Neural crest cell (in vitro differentiated cells): ENCODE measurements at regions not wholly inside any gene's neighbourhood (a gene's known extent, or its start where the extent isn't known, plus 50 kb on each side); places are given as distances from the start of the nearest gene placed in this dataset.

Experiments
- DNase-seq: peaks from one replicate; pipeline ENCODE4 v3.0.0; 2021; ENCODE audit warnings: low read depth, mixed read lengths, low spot score
- H3K27ac Mint-ChIP-seq: one replicate; pipeline ENCODE4 v1.8.0; 2021; ENCODE audit warnings: mild to moderate bottlenecking, mixed read lengths; ENCODE audit not compliant: unreplicated experiment
- H3K27me3 Mint-ChIP-seq: 2 replicates; pipeline ENCODE4 v1.8.0; 2021; ENCODE audit warnings: low read depth, mild to moderate bottlenecking, mixed read lengths
- H3K36me3 Mint-ChIP-seq: 2 replicates; pipeline ENCODE4 v1.8.0; 2021; ENCODE audit warnings: low read depth, mild to moderate bottlenecking, mixed read lengths
- H3K4me1 Mint-ChIP-seq: 2 replicates; pipeline ENCODE4 v1.8.0; 2021; ENCODE audit warnings: mixed read lengths
- H3K4me3 Mint-ChIP-seq: one replicate; pipeline ENCODE4 v1.8.0; 2021; ENCODE audit warnings: mild to moderate bottlenecking, mixed read lengths
- H3K9me3 Mint-ChIP-seq: 2 replicates; pipeline ENCODE4 v1.8.0; 2021; ENCODE audit warnings: mixed read lengths
- TF ChIP-seq, protein P1 (sequence below): fragments of 200-600 bp; sonication (generic); conservative IDR thresholded peaks from 2 replicates; pipeline ENCODE4 v1.5.0; 2021; ENCODE audit warnings: antibody characterized with exemption, mild to moderate bottlenecking

DNA sequence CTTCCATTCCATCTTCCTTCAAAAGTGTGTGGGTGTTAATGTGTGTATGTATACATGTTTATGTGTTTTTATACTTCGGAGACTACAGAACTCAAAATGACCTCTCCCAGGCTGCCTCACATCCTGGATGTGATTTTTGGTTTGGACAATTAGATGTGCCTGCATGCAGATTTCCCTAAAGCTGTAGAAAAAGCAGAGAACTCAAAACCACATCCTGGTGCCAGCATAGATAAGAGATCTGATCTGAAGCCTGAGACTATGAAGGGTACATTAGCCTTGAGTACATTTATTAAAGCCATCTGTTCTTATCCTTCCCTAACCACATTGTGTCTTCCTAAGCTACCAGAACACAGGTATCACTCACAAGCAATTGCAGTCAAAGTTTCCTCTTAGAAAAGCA lies 319.4 kb upstream of the RASGRP1 start:
- Mint-ChIP-seq H3K27me3 (no peaks in the 10 kb centered on the region), H3K9me3 (peaks cover 3% of the 10 kb centered on the region), H3K27ac (no peak overlapping the region), H3K36me3 (no peaks in the 10 kb centered on the region), H3K4me1 (peaks cover 16% of the 10 kb centered on the region), H3K4me3 (no peak overlapping the region)
- TF ChIP-seq, protein P1, sequence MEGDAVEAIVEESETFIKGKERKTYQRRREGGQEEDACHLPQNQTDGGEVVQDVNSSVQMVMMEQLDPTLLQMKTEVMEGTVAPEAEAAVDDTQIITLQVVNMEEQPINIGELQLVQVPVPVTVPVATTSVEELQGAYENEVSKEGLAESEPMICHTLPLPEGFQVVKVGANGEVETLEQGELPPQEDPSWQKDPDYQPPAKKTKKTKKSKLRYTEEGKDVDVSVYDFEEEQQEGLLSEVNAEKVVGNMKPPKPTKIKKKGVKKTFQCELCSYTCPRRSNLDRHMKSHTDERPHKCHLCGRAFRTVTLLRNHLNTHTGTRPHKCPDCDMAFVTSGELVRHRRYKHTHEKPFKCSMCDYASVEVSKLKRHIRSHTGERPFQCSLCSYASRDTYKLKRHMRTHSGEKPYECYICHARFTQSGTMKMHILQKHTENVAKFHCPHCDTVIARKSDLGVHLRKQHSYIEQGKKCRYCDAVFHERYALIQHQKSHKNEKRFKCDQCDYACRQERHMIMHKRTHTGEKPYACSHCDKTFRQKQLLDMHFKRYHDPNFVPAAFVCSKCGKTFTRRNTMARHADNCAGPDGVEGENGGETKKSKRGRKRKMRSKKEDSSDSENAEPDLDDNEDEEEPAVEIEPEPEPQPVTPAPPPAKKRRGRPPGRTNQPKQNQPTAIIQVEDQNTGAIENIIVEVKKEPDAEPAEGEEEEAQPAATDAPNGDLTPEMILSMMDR, result no peak
- DNase-seq, result no peak

DNA sequence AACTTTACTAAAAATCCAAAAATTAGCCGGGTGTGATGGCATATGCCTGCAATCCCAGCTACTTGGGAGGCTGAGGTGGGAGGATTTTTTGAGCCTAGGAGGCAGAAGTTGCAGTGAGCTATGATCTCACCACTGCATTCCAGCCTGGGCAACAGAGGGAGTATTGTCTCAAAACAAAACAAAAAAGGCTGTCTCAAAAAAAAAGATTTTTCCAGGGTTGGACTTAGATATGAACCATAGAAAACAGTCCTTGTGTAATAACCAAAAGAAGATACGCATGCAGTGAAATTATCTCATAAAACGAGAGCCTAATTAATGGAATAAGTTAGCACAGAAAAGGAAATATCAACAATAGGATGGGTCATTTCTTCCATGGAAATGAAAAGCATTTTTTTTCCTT lies 320.4 kb upstream of the RASGRP1 start:
- Mint-ChIP-seq H3K9me3 (peaks cover 3% of the 10 kb centered on the region), H3K4me1 (peaks cover 16% of the 10 kb centered on the region), H3K4me3 (no peak overlapping the region), H3K27me3 (no peaks in the 10 kb centered on the region), H3K36me3 (no peaks in the 10 kb centered on the region), H3K27ac (peak overlapping the region; percentile 79)
- no peak for DNase-seq
- TF ChIP-seq, protein P1, result no peak

DNA sequence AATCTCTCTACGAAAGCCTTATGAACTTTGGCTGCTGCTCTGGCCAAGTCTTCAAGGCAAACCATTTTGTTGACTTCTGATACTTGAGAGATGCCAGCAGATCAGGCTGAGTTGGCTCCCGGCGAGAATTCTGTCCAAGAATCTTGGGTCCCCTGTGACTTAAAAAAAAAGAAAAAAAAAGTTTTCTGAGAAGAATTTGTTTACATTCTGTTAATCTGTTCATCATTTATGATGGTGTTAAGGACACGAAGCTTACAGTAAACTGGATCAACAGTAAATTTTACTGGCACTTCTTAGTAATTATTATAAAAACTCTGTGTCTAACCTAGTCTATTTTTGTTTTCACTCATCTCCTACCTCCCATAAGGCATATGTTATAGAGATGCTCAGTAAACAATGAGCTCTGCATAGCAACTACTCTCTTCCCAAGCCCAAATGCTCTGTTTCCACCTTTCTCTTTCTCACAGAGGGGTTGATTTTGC lies 320.9 kb upstream of the RASGRP1 start:
- DNase-seq, result no peak
- TF ChIP-seq, protein P1, result no peak
- no peak overlapping the region for H3K4me3 Mint-ChIP-seq
- H3K27me3 Mint-ChIP-seq, result no peaks in the 10 kb centered on the region
- no peaks in the 10 kb centered on the region for H3K36me3 Mint-ChIP-seq
- H3K9me3 Mint-ChIP-seq, result peaks cover 3% of the 10 kb centered on the region
- no peak overlapping the region for H3K27ac Mint-ChIP-seq
- H3K4me1 Mint-ChIP-seq, result peaks cover 16% of the 10 kb centered on the region

DNA sequence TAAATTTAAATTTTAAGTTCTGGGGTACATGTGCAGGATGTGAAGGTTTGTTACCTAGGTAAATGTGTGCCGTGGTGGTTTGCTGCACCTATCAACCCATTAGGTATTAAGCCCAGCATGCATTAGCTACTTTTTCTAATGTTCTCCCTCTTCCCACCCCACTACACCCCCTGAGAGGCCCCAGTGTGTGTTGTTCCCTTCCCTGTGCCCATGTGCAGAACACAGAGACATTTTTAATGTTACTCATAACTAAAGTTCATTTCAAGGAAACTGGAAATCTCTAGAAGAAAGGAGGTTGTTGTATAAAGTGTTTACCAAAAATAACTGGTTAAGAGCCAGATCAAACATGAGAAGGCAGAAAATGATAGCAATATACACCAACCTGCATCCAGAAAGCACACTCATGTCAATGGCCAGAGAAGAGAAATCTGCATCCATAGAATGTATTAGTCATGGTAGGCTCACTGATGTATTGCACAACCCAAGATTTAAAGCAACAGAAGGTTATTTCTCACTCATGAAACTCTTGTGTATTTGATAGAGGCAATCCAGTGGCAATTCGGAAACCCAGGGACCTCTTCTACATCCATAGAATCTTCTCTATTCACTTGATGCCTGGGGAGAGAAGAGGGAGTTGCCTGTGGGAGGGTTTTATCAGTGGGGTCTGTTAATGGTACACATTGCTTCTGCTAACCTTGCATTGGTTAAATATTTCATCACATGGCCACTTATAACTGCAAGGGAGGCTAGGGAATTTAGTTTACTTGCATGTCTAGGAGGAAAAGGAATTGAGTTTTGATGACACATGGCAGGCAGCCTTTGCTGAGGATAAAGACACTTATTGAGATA lies 321.9 kb upstream of the RASGRP1 start:
- H3K9me3 Mint-ChIP-seq, result peaks cover 3% of the 10 kb centered on the region
- no peak overlapping the region for H3K4me3 Mint-ChIP-seq
- peaks cover 16% of the 10 kb centered on the region for H3K4me1 Mint-ChIP-seq
- no peak overlapping the region for H3K27ac Mint-ChIP-seq
- TF ChIP-seq, protein P1, result no peak
- no peaks in the 10 kb centered on the region for H3K27me3 Mint-ChIP-seq
- DNase-seq, result no peak
- H3K36me3 Mint-ChIP-seq, result no peaks in the 10 kb centered on the region

DNA sequence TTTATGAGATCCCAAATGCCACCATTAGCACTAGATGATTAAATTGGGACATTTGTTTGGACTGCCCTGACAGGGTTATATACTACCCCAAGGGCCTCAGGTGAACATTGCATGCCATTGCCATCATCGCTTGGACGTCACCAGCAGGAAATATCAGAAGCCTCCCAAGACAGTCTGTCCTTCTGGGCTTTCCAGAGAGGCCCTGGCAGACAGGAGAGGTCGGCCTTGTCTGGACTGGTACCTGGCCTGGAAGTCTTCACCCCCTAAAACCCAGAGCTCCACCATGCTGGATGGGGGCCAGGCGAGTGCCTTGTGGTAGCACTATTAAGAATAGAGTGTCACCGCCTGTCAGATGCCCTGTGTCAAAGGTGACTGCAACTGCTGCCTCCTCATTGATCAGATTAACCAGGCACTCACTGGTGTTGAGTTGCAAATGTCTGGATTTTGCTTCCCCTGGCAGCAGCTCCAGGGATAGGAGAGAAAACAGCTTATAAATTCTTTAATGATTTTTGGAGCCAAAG lies 324.1 kb upstream of the RASGRP1 start:
- H3K36me3 Mint-ChIP-seq, result no peaks in the 10 kb centered on the region
- no peak for DNase-seq
- peaks cover 16% of the 10 kb centered on the region for H3K4me1 Mint-ChIP-seq
- H3K27ac Mint-ChIP-seq, result no peak overlapping the region
- no peaks in the 10 kb centered on the region for H3K27me3 Mint-ChIP-seq
- H3K9me3 Mint-ChIP-seq, result peaks cover 8% of the 10 kb centered on the region
- TF ChIP-seq, protein P1, result no peak
- H3K4me3 Mint-ChIP-seq, result no peak overlapping the region
